ENCODE measurements at regions not wholly inside any gene's neighbourhood (a gene's known extent, or its start where the extent isn't known, plus 50 kb on each side); places are given as distances from the start of the nearest gene placed in this dataset.

- no peaks in the 10 kb centered on the region for H3K27me3 ChIP-seq (ENCODE audit: control insufficient read depth in 1 of 2, insufficient read depth in 2 of 2, low read length in 2 of 2)
- TF ChIP-seq TFAP4 (IDR thresholded peaks at IDR 0.05; ENCODE audit: borderline replicate concordance, low read depth) (no peak), TOE1 (CRISPR knock-in tag; IDR thresholded peaks at IDR 0.05) (no peak), KLF9 (CRISPR knock-in tag; IDR thresholded peaks at IDR 0.05; ENCODE audit: low read depth) (no peak), NONO (IDR thresholded peaks at IDR 0.05) (no peak), NONO (CRISPR knock-in tag; conservative IDR thresholded peaks at IDR 0.05) (no peak), ZNF773 (CRISPR knock-in tag; IDR thresholded peaks at IDR 0.05; ENCODE audit: borderline replicate concordance) (no peak), ZNF577 (CRISPR knock-in tag; IDR thresholded peaks at IDR 0.05; ENCODE audit: borderline replicate concordance, low read depth) (no peak), TFE3 (CRISPR knock-in tag; IDR thresholded peaks at IDR 0.05) (no peak), RELA (CRISPR knock-in tag; IDR thresholded peaks at IDR 0.05) (no peak), ZNF768 (CRISPR knock-in tag; IDR thresholded peaks at IDR 0.05) (no peak), MIER3 (CRISPR knock-in tag; IDR thresholded peaks at IDR 0.05; ENCODE audit: borderline replicate concordance) (no peak)
- TF ChIP-seq, protein P1, sequence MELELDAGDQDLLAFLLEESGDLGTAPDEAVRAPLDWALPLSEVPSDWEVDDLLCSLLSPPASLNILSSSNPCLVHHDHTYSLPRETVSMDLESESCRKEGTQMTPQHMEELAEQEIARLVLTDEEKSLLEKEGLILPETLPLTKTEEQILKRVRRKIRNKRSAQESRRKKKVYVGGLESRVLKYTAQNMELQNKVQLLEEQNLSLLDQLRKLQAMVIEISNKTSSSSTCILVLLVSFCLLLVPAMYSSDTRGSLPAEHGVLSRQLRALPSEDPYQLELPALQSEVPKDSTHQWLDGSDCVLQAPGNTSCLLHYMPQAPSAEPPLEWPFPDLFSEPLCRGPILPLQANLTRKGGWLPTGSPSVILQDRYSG (CRISPR knock-in tag; IDR thresholded peaks at IDR 0.05) = no peak
- TF ChIP-seq, protein P2, sequence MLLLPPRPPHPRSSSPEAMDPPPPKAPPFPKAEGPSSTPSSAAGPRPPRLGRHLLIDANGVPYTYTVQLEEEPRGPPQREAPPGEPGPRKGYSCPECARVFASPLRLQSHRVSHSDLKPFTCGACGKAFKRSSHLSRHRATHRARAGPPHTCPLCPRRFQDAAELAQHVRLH (CRISPR knock-in tag; IDR thresholded peaks at IDR 0.05; ENCODE audit: borderline replicate concordance, low read depth) = no peak
- CTCF ChIA-PET (ENCODE audit: low intra/inter-chr PET ratio, low total read pairs) = no interaction called here
- ATAC-seq (no peak), DNase-seq (ENCODE audit: low spot score) (no peak), FAIRE-seq (no peak)
- intact Hi-C loops (cut with micrococcal nuclease; ENCODE audit: unreplicated experiment) (no loop called here), in situ Hi-C loops (cut with HindIII; ENCODE audit: extremely low pct_ligation_motif_present, low pct_unique_long_range_greater_than_20kb) (no loop called here)
- no peak overlapping the region for H3K4me3 ChIP-seq (replicated peaks in 1 of 3; ENCODE audit: insufficient read depth in 1 of 3, low read depth in 2 of 3, low read length in 3 of 3)
- no peak overlapping the region for H3K4me2 ChIP-seq (ENCODE audit: low read depth, low read length)
- 15% methylated on average over 4 of the region's 4 CpGs for WGBS (ENCODE audit: low lambda C conversion rate)
- H3K79me2 ChIP-seq (ENCODE audit: insufficient read depth, low read length) = no peaks in the 10 kb centered on the region
- no peak overlapping the region for H3K27ac ChIP-seq (ENCODE audit: extremely low read length, insufficient read depth, low read length)
- H4K20me1 ChIP-seq (ENCODE audit: insufficient read depth, low read length) = no peaks in the 10 kb centered on the region
- no TSS peak for BruUV-seq (replicated peaks)
- no peaks in the 10 kb centered on the region for H3K9me3 ChIP-seq (ENCODE audit: low read length)
- H3K36me3 ChIP-seq (replicated peaks in 1 of 2; ENCODE audit: control insufficient read depth in 1 of 2, insufficient read depth in 2 of 2, low read length in 2 of 2) = no peaks in the 10 kb centered on the region
- H3K9ac ChIP-seq (ENCODE audit: insufficient read depth, low read depth, low read length) = no peak overlapping the region
- H2AFZ ChIP-seq (ENCODE audit: low read length) = no peak overlapping the region
- peaks cover 20% of the 10 kb centered on the region for H3K4me1 ChIP-seq (ENCODE audit: insufficient read depth, low read length)
- POLR2A ChIA-PET = no interaction called here
These were observed 83.1 kb upstream of the A1CF start for GRCh38 chr10:50968386-50969091.
